Bronchial epithelial cell (primary cell): ENCODE measurements at regions not wholly inside any gene's neighbourhood (a gene's known extent, or its start where the extent isn't known, plus 50 kb on each side); places are given as distances from the start of the nearest gene placed in this dataset.
A peak's percentile ranks its signal among the peaks of the same experiment; 100 is the strongest.
"Not testable (repeated sequence)": the region's sequence is repeated elsewhere in the genome, so short reads cannot be mapped to it uniquely, and the experiment has no call there.

Source experiments
- DNase-seq: peaks from one replicate; pipeline ENCODE4 v3.0.0-alpha.2; 2010; ENCODE audit warnings: low read depth
- FAIRE-seq: peaks from 2 replicates; lab custom pipeline; 2011; peaks lifted over from hg19 to GRCh38; lab: Jason Lieb, UNC
- H3K27me3 ChIP-seq: 2 replicates; pipeline ENCODE4 v1.5.1; 2011; ENCODE audit warnings: low read length; ENCODE audit not compliant: control insufficient read depth, insufficient read depth
- H3K36me3 ChIP-seq: 2 replicates; pipeline ENCODE4 v1.5.1; 2011; ENCODE audit warnings: low read length; ENCODE audit not compliant: control insufficient read depth, insufficient read depth
- H3K4me3 ChIP-seq: 2 replicates; pipeline ENCODE4 v1.5.1; 2011; ENCODE audit warnings: mild to moderate bottlenecking, low read depth, low read length, control low read depth
- TF ChIP-seq, protein P1 (sequence below): IDR thresholded peaks from 2 replicates; pipeline ENCODE4 v1.5.1; 2011; ENCODE audit warnings: mild to moderate bottlenecking, moderate library complexity, low read length, control low read depth, inconsistent platforms; ENCODE audit not compliant: insufficient read depth, severe bottlenecking

DNA sequence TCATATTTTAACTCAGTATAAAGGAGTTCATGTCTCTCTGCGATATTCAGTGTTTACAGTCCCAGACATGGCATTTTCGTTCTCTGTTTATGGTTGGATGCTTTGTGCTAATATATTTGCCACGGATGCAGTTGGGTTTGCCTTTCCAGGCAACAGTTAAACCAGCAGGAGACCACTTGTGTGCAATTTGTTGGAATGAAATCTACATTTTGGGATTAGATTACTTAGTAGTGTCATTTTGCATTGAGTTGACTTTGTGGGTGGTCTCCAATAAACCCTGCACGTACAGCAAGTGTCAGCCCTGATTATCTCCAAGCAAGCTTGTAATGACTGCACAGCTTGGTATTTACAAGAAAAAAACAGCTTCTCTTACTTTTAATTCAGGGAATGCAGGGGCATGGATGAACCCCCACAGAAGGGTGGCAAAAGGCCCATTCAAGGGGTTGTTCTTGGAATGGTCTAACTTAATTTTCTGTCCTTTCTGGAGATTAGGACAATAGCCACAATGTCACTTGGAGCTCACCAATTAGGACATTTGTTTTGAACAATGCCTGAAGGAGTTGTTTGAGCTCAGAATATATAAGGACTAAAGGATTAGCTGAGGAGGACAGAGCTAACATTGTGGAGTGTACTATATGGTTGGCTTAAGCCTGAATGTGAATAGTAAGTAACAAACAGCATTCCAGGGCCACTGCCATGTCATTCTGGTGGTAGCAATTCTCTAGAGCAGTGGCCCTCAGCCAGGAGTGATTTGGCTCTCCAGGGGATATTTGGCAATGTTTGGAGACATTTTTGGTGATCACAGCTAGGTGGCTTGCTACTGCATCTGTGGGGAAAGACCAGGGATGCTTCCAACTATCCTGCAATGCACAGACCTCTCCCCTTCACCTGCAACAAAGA lies 121.5 kb downstream of the SLC4A3 start:
- Histone ChIP-seq H3K36me3 (no peaks in the 10 kb centered on the region), H3K27me3 (peaks cover 6% of the 10 kb centered on the region), H3K4me3 (no peak overlapping the region)
- FAIRE-seq (peak; percentile 75), DNase-seq (no peak)
- TF ChIP-seq, protein P1, sequence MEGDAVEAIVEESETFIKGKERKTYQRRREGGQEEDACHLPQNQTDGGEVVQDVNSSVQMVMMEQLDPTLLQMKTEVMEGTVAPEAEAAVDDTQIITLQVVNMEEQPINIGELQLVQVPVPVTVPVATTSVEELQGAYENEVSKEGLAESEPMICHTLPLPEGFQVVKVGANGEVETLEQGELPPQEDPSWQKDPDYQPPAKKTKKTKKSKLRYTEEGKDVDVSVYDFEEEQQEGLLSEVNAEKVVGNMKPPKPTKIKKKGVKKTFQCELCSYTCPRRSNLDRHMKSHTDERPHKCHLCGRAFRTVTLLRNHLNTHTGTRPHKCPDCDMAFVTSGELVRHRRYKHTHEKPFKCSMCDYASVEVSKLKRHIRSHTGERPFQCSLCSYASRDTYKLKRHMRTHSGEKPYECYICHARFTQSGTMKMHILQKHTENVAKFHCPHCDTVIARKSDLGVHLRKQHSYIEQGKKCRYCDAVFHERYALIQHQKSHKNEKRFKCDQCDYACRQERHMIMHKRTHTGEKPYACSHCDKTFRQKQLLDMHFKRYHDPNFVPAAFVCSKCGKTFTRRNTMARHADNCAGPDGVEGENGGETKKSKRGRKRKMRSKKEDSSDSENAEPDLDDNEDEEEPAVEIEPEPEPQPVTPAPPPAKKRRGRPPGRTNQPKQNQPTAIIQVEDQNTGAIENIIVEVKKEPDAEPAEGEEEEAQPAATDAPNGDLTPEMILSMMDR: no peak

GRCh38 chr2:219751121-219751520 lies 123.7 kb downstream of the SLC4A3 start:
- H3K27me3 ChIP-seq, DNase-seq, FAIRE-seq, H3K36me3 ChIP-seq, H3K4me3 ChIP-seq: not testable (repeated sequence)

DNA sequence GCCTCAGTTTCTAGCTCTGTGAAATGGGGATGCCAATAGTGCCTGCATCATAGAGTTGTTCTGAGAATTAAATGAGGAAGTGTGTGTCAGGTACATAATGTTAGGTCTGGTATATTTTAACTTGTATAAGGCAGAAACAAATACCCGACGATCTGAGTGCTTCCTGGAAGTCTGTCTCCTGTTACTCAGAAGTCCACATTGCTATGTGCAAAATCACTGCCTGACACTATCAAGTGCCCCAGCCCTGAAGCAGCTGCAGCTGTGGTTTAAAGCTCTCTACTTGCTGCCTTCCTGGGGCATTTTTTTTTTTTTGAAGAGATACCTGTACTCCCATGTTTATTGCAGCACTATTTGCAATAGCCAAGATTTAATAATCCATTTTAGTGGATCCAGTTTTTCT lies 125.3 kb downstream of the SLC4A3 start:
- Histone ChIP-seq H3K27me3 (no peaks in the 10 kb centered on the region), H3K36me3 (no peaks in the 10 kb centered on the region), H3K4me3 (no peak overlapping the region)
- TF ChIP-seq, protein P1: no peak
- FAIRE-seq (no peak), DNase-seq (peak; percentile 48)

DNA sequence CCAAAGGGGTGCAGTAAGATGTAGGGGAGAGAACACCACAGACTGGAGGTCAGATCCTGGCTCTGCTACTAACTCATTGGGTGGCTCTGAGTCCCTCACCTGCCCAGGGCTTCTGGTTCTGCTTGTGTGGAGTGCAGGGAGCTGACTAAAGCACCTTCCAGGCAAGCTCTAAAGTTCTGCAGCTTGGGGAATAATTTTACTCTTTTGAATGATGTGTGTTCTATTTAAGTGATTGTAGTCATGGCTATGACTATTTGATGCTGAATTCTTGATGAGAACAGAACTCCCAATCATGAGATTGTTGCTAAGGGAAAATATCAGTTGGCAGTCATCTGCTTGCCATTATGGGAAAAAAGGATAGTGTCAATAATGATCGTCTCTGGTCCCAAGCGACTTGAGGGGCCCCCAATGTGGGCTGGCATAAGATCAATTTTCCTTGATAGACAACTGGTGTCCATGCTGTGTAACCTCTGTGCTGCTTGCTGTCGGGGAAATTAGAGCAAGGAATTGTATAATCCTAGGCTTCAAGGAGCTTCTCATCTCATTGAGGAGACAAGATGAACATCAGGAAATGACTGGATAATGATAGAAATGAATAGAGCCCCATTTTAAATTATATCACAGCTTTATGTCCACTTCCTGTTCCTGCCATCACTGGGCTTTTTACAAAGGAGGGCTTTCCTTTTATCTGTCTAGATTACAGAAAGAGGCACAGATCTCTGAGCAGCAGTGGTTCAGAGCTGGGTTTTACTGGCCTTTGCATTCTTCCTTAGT lies 131.7 kb downstream of the SLC4A3 start:
- TF ChIP-seq, protein P1: no peak
- Histone ChIP-seq H3K27me3 (no peaks in the 10 kb centered on the region), H3K36me3 (no peaks in the 10 kb centered on the region), H3K4me3 (no peak overlapping the region)
- FAIRE-seq (no peak), DNase-seq (no peak)

DNA sequence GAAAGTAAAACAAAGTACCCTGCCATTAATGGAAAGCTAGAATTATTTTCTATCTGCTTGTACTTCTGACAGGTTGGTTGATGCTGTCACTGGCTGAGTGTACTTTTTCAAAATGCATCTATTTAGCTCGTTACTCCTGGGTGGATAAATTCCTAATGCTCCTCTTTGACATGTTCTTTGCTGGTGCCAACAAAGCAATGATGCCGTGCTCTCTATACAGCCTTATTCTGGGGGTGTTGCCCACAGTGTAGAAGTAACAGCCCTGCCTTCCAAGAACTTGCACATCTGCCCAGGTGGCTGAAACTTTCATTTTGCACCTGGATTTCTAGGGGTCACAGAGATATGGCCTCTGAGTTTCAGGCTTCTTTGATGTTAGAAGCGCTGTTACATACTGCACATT lies 132.4 kb downstream of the SLC4A3 start:
- Histone ChIP-seq H3K36me3 (no peaks in the 10 kb centered on the region), H3K27me3 (no peaks in the 10 kb centered on the region), H3K4me3 (no peak overlapping the region)
- FAIRE-seq (peak; percentile 36), DNase-seq (no peak)
- TF ChIP-seq, protein P1: no peak

GRCh38 chr2:219765231-219765911 lies 137.9 kb downstream of the SLC4A3 start:
- H3K4me3 ChIP-seq: no peak overlapping the region
- H3K27me3 ChIP-seq: no peaks in the 10 kb centered on the region
- TF ChIP-seq, protein P1: no peak
- no peaks in the 10 kb centered on the region for H3K36me3 ChIP-seq
- FAIRE-seq (no peak), DNase-seq (no peak)
